Ovary (tissue), 7 donors: ENCODE measurements at regions not wholly inside any gene's neighbourhood (a gene's known extent, or its start where the extent isn't known, plus 50 kb on each side); places are given as distances from the start of the nearest gene placed in this dataset.

Source experiments
- DNase-seq, 5 donors: peaks; one replicate each; pipeline ENCODE4 v3.0.0-alpha.2; 2019 to 2020
- H3K27ac ChIP-seq, 2 donors: fragments of 200-600 bp; one replicate each; pipeline versions ENCODE4 v1.5.1 to v1.8.0; 2019 to 2022
- H3K27me3 ChIP-seq: fragments of 200-600 bp; one replicate; pipeline ENCODE4 v1.8.0; 2022
- H3K36me3 ChIP-seq: fragments of 200-600 bp; sonication (generic); one replicate; pipeline ENCODE4 v1.5.1; 2019
- H3K4me1 ChIP-seq: one replicate; pipeline ENCODE4 v1.8.1; 2013; ENCODE audit warnings: mild to moderate bottlenecking, moderate library complexity; ENCODE audit not compliant: insufficient read depth
- H3K4me3 ChIP-seq: fragments of 200-600 bp; sonication (generic); one replicate; pipeline ENCODE4 v1.5.1; 2017
- H3K9me3 ChIP-seq, 2 donors: fragments of 200-600 bp in 1 of 2; sonication (generic) in 1 of 2; one replicate each; pipeline versions ENCODE4 v1.5.1 to v1.8.1; 2013 to 2019; ENCODE audit warnings: mild to moderate bottlenecking in 1 of 2, moderate library complexity in 1 of 2
- CTCF ChIP-seq, 3 donors: fragments of 450-650 bp in 2 of 3; fragments of 200-600 bp in 1 of 3; IDR thresholded peaks; one replicate each; pipeline versions ENCODE4 v1.5.1 to v1.8.0; 2016 to 2022; ENCODE audit warnings: antibody characterized with exemption in 3 of 3, mild to moderate bottlenecking in 1 of 3
- EP300 ChIP-seq: sonication (generic); formaldehyde crosslinking; IDR thresholded peaks from one replicate; pipeline ENCODE4 v1.6.1; 2017; ENCODE audit warnings: antibody characterized with exemption
- POLR2A ChIP-seq: fragments of 450-650 bp; IDR thresholded peaks from one replicate; pipeline ENCODE4 v1.6.1; 2017; ENCODE audit warnings: antibody characterized with exemption, mild to moderate bottlenecking, moderate library complexity
- WGBS, 3 donors: extraction: QIAGEN DNeasy Blood & Tissue Kit in 1 of 3; methylation state at CpG; one replicate each; pipeline versions ENCODE4 v1.1.5 to v1.1.7; 2013 to 2017; 5-methylcytosine and 5-hydroxymethylcytosine counted together
- intact Hi-C, 4 donors: fragments of 100-400 bp; cut with DNase I; formaldehyde crosslinking; loops; one replicate each; pipeline versions ENCODE4 v1.11.0 to v1.15.1; 2022 to 2023
- donor health status: DM: no; HTN: no; CAD: no; lungs with moderate emphysema.
- donor health status: DM: no; HTN: no; CAD: no.
- donor health status: Bipolar disorder and iron deficiency.
- donor health status: DM: no; HTN: no; CAD: no.
- donor health status: DM: yes; HTN: yes; CAD: no.

GRCh38 chrX:44770121-44770520, 73.7 kb upstream of the DUSP21 start:
- Histone ChIP-seq H3K4me1 (no peaks in the 10 kb centered on the region), H3K4me3 (no peak overlapping the region), H3K27me3 (no peaks in the 10 kb centered on the region), H3K27ac (no peak overlapping the region), H3K9me3 (no peaks in the 10 kb centered on the region), H3K36me3 (no peaks in the 10 kb centered on the region)
- intact Hi-C loops, result no loop called here
- WGBS, 3 donors, result 29 to 50% (median 44%) methylated on average over 2 of the region's 2 CpGs
- DNase-seq, result no peak
- no peak for TF ChIP-seq EP300
- TF ChIP-seq POLR2A, result no peak
- TF ChIP-seq CTCF (IDR thresholded peaks at IDR 0.05), result no peak

GRCh38 chrX:44767308-44767707, 76.5 kb upstream of the DUSP21 start:
- H3K9me3 ChIP-seq, result no peaks in the 10 kb centered on the region
- DNase-seq, result no peak
- TF ChIP-seq CTCF (IDR thresholded peaks at IDR 0.05) (no peak), EP300 (no peak), POLR2A (no peak)
- 42 to 54% (median 50%) methylated on average over 5 of the region's 5 CpGs for WGBS, 3 donors
- no peak overlapping the region for H3K4me3 ChIP-seq
- no peaks in the 10 kb centered on the region for H3K36me3 ChIP-seq
- H3K27me3 ChIP-seq, result no peaks in the 10 kb centered on the region
- H3K27ac ChIP-seq, result no peak overlapping the region
- intact Hi-C loops, result no loop called here
- H3K4me1 ChIP-seq, result no peaks in the 10 kb centered on the region

- TF ChIP-seq CTCF (IDR thresholded peaks at IDR 0.05) (no peak), POLR2A (no peak), EP300 (no peak)
- intact Hi-C loops, result no loop called here
- Histone ChIP-seq H3K27me3 (no peaks in the 10 kb centered on the region), H3K9me3 (no peaks in the 10 kb centered on the region), H3K4me1 (no peaks in the 10 kb centered on the region), H3K36me3 (no peaks in the 10 kb centered on the region), H3K4me3 (no peak overlapping the region), H3K27ac (no peak overlapping the region)
- WGBS, 3 donors, result 36 to 60% (median 46%) methylated on average over 2 of the region's 2 CpGs
- no peak for DNase-seq
Observed at GRCh38 chrX:44765556-44765955, 78.3 kb upstream of the DUSP21 start.

GRCh38 chrX:44747969-44748368, 95.9 kb upstream of the DUSP21 start:
- TF ChIP-seq CTCF (IDR thresholded peaks at IDR 0.05), result no peak
- no peak for TF ChIP-seq POLR2A
- TF ChIP-seq EP300, result no peak
- WGBS, 3 donors, result 22 to 25% (median 25%) methylated on average over 2 of the region's 2 CpGs
- no peaks in the 10 kb centered on the region for H3K9me3 ChIP-seq
- no peaks in the 10 kb centered on the region for H3K27me3 ChIP-seq
- H3K4me1 ChIP-seq, result no peaks in the 10 kb centered on the region
- no peak overlapping the region for H3K4me3 ChIP-seq
- no peak overlapping the region for H3K27ac ChIP-seq
- no peaks in the 10 kb centered on the region for H3K36me3 ChIP-seq
- no peak for DNase-seq
- intact Hi-C loops, result no loop called here

- Histone ChIP-seq H3K36me3 (no peaks in the 10 kb centered on the region), H3K27me3 (no peaks in the 10 kb centered on the region), H3K4me3 (no peak overlapping the region), H3K4me1 (no peaks in the 10 kb centered on the region), H3K27ac (no peak overlapping the region), H3K9me3 (no peaks in the 10 kb centered on the region)
- DNase-seq, result no peak
- intact Hi-C loops, result no loop called here
- 56 to 62% (median 61%) methylated on average over 2 of the region's 2 CpGs for WGBS, 3 donors
- TF ChIP-seq EP300, result no peak
- no peak for TF ChIP-seq POLR2A
- no peak for TF ChIP-seq CTCF (IDR thresholded peaks at IDR 0.05)
Observed at GRCh38 chrX:44747317-44747716, 96.5 kb upstream of the DUSP21 start.
